ENCODE measurements at regions not wholly inside any gene's neighbourhood (a gene's known extent, or its start where the extent isn't known, plus 50 kb on each side); places are given as distances from the start of the nearest gene placed in this dataset.

GRCh38 chr20:24761220-24762065 is 187.6 kb upstream of the CST7 start:
- no peak for DNase-seq
- TF ChIP-seq CTCF (IDR thresholded peaks at IDR 0.05; ENCODE audit: low read depth, low read length) = no peak
- no peaks in the 10 kb centered on the region for H3K9me3 ChIP-seq (ENCODE audit: severe bottlenecking)
- no peaks in the 10 kb centered on the region for H3K36me3 ChIP-seq
- no peak overlapping the region for H3K27ac ChIP-seq
- no peaks in the 10 kb centered on the region for H3K27me3 ChIP-seq (ENCODE audit: insufficient read depth, low read depth, severe bottlenecking)
- no peak overlapping the region for H3K4me3 ChIP-seq (ENCODE audit: low read depth, low read length)

- Histone ChIP-seq H3K4me3 (ENCODE audit: low read depth, low read length) (no peak overlapping the region), H3K27ac (no peak overlapping the region), H3K9me3 (ENCODE audit: severe bottlenecking) (no peaks in the 10 kb centered on the region), H3K36me3 (no peaks in the 10 kb centered on the region), H3K27me3 (ENCODE audit: insufficient read depth, low read depth, severe bottlenecking) (no peaks in the 10 kb centered on the region)
- no peak for DNase-seq
- TF ChIP-seq CTCF (IDR thresholded peaks at IDR 0.05; ENCODE audit: low read depth, low read length) = no peak
Measured at GRCh38 chr20:24762371-24762770, 186.7 kb upstream of the CST7 start.

GRCh38 chr20:24762791-24763350 is 186.2 kb upstream of the CST7 start:
- DNase-seq = peak; percentile 3

GRCh38 chr20:24763386-24764026 is 185.6 kb upstream of the CST7 start:
- Histone ChIP-seq H3K9me3 (ENCODE audit: severe bottlenecking) (no peaks in the 10 kb centered on the region), H3K36me3 (no peaks in the 10 kb centered on the region), H3K27me3 (ENCODE audit: insufficient read depth, low read depth, severe bottlenecking) (no peaks in the 10 kb centered on the region), H3K27ac (no peak overlapping the region), H3K4me3 (ENCODE audit: low read depth, low read length) (no peak overlapping the region)
- no peak for DNase-seq
- TF ChIP-seq CTCF (IDR thresholded peaks at IDR 0.05; ENCODE audit: low read depth, low read length) = no peak

More at GRCh38 chr20:24762791-24763350, 186.2 kb upstream of the CST7 start:
- H3K4me3 ChIP-seq (ENCODE audit: low read depth, low read length) = no peak overlapping the region
- H3K36me3 ChIP-seq = no peaks in the 10 kb centered on the region
- H3K9me3 ChIP-seq (ENCODE audit: severe bottlenecking) = no peaks in the 10 kb centered on the region
- no peak overlapping the region for H3K27ac ChIP-seq
- H3K27me3 ChIP-seq (ENCODE audit: insufficient read depth, low read depth, severe bottlenecking) = no peaks in the 10 kb centered on the region
- no peak for TF ChIP-seq CTCF (IDR thresholded peaks at IDR 0.05; ENCODE audit: low read depth, low read length)

- no peak for DNase-seq
- no peaks in the 10 kb centered on the region for H3K9me3 ChIP-seq (ENCODE audit: severe bottlenecking)
- no peaks in the 10 kb centered on the region for H3K27me3 ChIP-seq (ENCODE audit: insufficient read depth, low read depth, severe bottlenecking)
- no peak for TF ChIP-seq CTCF (IDR thresholded peaks at IDR 0.05; ENCODE audit: low read depth, low read length)
- H3K4me3 ChIP-seq (ENCODE audit: low read depth, low read length) = no peak overlapping the region
- H3K36me3 ChIP-seq = no peaks in the 10 kb centered on the region
- H3K27ac ChIP-seq = no peak overlapping the region
Measured at GRCh38 chr20:24764027-24764793, 184.9 kb upstream of the CST7 start.

All from WERI-Rb-1 (cell line).